ENCODE measurements at regions not wholly inside any gene's neighbourhood (a gene's known extent, or its start where the extent isn't known, plus 50 kb on each side); places are given as distances from the start of the nearest gene placed in this dataset.

DNA sequence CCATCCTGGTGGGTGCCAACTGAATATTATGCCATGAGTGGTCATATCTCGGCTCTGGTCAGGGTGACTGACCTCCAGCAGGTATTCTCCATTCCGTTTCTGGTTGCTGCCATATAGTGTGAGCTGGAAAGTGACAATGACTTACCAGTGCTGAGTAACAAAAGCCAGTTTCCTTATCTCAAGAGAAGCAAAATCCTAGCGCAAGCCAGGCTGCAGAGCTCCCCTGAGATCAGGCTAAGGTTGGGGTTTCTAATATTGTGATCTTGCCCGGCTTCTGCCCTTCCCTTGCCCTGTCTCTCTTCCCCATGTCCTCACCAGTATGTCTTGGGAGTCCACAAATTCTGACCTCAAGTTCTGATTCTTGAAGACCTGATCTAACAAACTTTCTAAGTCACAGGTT is 271.3 kb upstream of the SPTLC3 start:
- no peaks in the 10 kb centered on the region for H3K9me2 ChIP-seq (replicated peaks; ENCODE audit: insufficient read depth)
- no peak overlapping the region for H3K27ac ChIP-seq
- H3K9me3 ChIP-seq (ENCODE audit: low read depth) = no peaks in the 10 kb centered on the region
- no peaks in the 10 kb centered on the region for H3K4me1 ChIP-seq (ENCODE audit: insufficient read depth)
- TF ChIP-seq EZH2phosphoT487 (IDR thresholded peaks at IDR 0.05; ENCODE audit: low read depth, severe bottlenecking, unreplicated experiment) (no peak), EZH2 (IDR thresholded peaks at IDR 0.05; ENCODE audit: borderline replicate concordance) (no peak), CTCF (IDR thresholded peaks at IDR 0.05; ENCODE audit: poor library complexity) (no peak)
- H3K4me3 ChIP-seq = no peak overlapping the region
- no peaks in the 10 kb centered on the region for H3K36me3 ChIP-seq (replicated peaks; ENCODE audit: insufficient read depth, low read depth)
- DNase-seq (ENCODE audit: low spot score) = no peak
- WGBS (ENCODE audit: low lambda C conversion rate, missing lambda C conversion rate) = 93% methylated on average over 4 of the region's 4 CpGs
- no peak overlapping the region for H3K4me2 ChIP-seq
- H4K20me1 ChIP-seq (ENCODE audit: insufficient read depth, poor library complexity, severe bottlenecking) = no peaks in the 10 kb centered on the region
- no peak overlapping the region for H2AFZ ChIP-seq
- no peaks in the 10 kb centered on the region for H3K27me3 ChIP-seq
- H3K79me2 ChIP-seq = no peaks in the 10 kb centered on the region

- TF ChIP-seq EZH2phosphoT487 (IDR thresholded peaks at IDR 0.05; ENCODE audit: low read depth, severe bottlenecking, unreplicated experiment) (no peak), EZH2 (IDR thresholded peaks at IDR 0.05; ENCODE audit: borderline replicate concordance) (no peak), CTCF (IDR thresholded peaks at IDR 0.05; ENCODE audit: poor library complexity) (no peak)
- 100% methylated on average over 2 of the region's 2 CpGs for WGBS (ENCODE audit: low lambda C conversion rate, missing lambda C conversion rate)
- H3K4me1 ChIP-seq (ENCODE audit: insufficient read depth) = no peaks in the 10 kb centered on the region
Measured at GRCh38 chr20:12737900-12738299, 270.9 kb upstream of the SPTLC3 start.

DNA sequence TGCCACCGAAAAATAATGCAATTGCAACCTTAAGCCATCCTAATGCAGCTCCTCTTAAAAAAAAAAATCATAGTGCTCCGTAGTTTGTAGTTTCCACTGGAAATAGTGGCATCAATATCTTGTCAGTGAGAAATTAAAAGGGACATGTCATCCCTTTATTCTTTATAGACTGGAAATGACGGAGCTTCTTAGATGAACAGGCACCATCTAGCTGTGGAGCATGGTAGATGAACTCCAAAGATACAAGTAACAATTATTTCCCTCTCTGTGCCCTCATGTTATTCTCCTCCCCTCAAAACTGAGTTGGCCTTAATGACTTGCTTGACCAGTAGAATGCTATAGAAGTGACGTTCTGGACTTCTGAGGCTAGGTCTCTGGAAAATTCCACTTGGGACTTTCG is 268.1 kb upstream of the SPTLC3 start:
- Histone ChIP-seq H2AFZ (no peak overlapping the region), H3K79me2 (no peaks in the 10 kb centered on the region), H3K9me3 (ENCODE audit: low read depth) (no peaks in the 10 kb centered on the region), H3K36me3 (replicated peaks; ENCODE audit: insufficient read depth, low read depth) (no peaks in the 10 kb centered on the region), H3K4me2 (no peak overlapping the region), H3K9me2 (replicated peaks; ENCODE audit: insufficient read depth) (no peaks in the 10 kb centered on the region), H3K4me1 (ENCODE audit: insufficient read depth) (no peaks in the 10 kb centered on the region), H3K27me3 (no peaks in the 10 kb centered on the region), H3K27ac (no peak overlapping the region), H4K20me1 (ENCODE audit: insufficient read depth, poor library complexity, severe bottlenecking) (no peaks in the 10 kb centered on the region), H3K4me3 (no peak overlapping the region)
- no peak for DNase-seq (ENCODE audit: low spot score)
- TF ChIP-seq EZH2 (IDR thresholded peaks at IDR 0.05; ENCODE audit: borderline replicate concordance) = no peak
- no peak for TF ChIP-seq CTCF (IDR thresholded peaks at IDR 0.05; ENCODE audit: poor library complexity)
- no peak for TF ChIP-seq EZH2phosphoT487 (IDR thresholded peaks at IDR 0.05; ENCODE audit: low read depth, severe bottlenecking, unreplicated experiment)
- WGBS (ENCODE audit: low lambda C conversion rate, missing lambda C conversion rate) = 91% methylated on average over 5 of the region's 5 CpGs

More at GRCh38 chr20:12737900-12738299, 270.9 kb upstream of the SPTLC3 start:
- Histone ChIP-seq H3K4me3 (no peak overlapping the region), H3K4me2 (no peak overlapping the region), H3K79me2 (no peaks in the 10 kb centered on the region), H3K27ac (no peak overlapping the region), H4K20me1 (ENCODE audit: insufficient read depth, poor library complexity, severe bottlenecking) (no peaks in the 10 kb centered on the region), H2AFZ (no peak overlapping the region), H3K27me3 (no peaks in the 10 kb centered on the region), H3K36me3 (replicated peaks; ENCODE audit: insufficient read depth, low read depth) (no peaks in the 10 kb centered on the region), H3K9me2 (replicated peaks; ENCODE audit: insufficient read depth) (no peaks in the 10 kb centered on the region), H3K9me3 (ENCODE audit: low read depth) (no peaks in the 10 kb centered on the region)
- no peak for DNase-seq (ENCODE audit: low spot score)

DNA sequence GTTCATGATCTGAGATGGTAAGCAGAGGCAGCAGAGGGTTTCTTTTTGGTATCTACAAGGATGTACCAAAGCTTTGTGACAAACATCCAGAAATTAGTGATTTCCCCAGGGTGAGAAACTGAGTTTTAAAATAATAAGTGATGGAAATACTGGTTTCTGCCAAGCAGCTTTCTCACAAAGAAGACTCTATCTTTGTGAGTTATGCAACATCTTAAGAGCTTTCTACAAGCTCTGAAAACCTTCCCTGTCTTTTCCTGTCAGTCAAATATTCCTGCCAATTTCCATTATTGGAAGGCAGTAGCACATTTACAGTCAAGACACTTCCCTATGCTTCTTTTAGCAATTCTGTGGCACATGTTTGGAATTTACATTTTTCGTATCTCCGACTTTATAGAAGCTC is 264.7 kb upstream of the SPTLC3 start:
- Histone ChIP-seq H3K4me3 (no peak overlapping the region), H3K36me3 (replicated peaks; ENCODE audit: insufficient read depth, low read depth) (no peaks in the 10 kb centered on the region), H3K27me3 (no peaks in the 10 kb centered on the region), H3K9me3 (ENCODE audit: low read depth) (no peaks in the 10 kb centered on the region), H2AFZ (no peak overlapping the region), H3K4me1 (ENCODE audit: insufficient read depth) (no peaks in the 10 kb centered on the region), H3K27ac (no peak overlapping the region), H3K79me2 (no peaks in the 10 kb centered on the region), H4K20me1 (ENCODE audit: insufficient read depth, poor library complexity, severe bottlenecking) (no peaks in the 10 kb centered on the region), H3K4me2 (no peak overlapping the region), H3K9me2 (replicated peaks; ENCODE audit: insufficient read depth) (no peaks in the 10 kb centered on the region)
- TF ChIP-seq CTCF (IDR thresholded peaks at IDR 0.05; ENCODE audit: poor library complexity) (no peak), EZH2 (IDR thresholded peaks at IDR 0.05; ENCODE audit: borderline replicate concordance) (no peak), EZH2phosphoT487 (IDR thresholded peaks at IDR 0.05; ENCODE audit: low read depth, severe bottlenecking, unreplicated experiment) (no peak)
- DNase-seq (ENCODE audit: low spot score) = no peak
- 91% methylated on average over 2 of the region's 2 CpGs for WGBS (ENCODE audit: low lambda C conversion rate, missing lambda C conversion rate)

Data from hepatocyte (in vitro differentiated cells).